Gastroesophageal sphincter (tissue), 3 donors: ENCODE measurements at regions not wholly inside any gene's neighbourhood (a gene's known extent, or its start where the extent isn't known, plus 50 kb on each side); places are given as distances from the start of the nearest gene placed in this dataset.
"Not testable (repeated sequence)": the region's sequence is repeated elsewhere in the genome, so short reads cannot be mapped to it uniquely, and the experiment has no call there.

Source experiments
- EP300 ChIP-seq: sonication (generic); formaldehyde crosslinking; IDR thresholded peaks from one replicate; pipeline ENCODE4 v1.6.1; 2017; ENCODE audit warnings: antibody characterized with exemption, mild to moderate bottlenecking
- POLR2A ChIP-seq, 2 donors: fragments of 450-650 bp; IDR thresholded peaks; one replicate each; pipeline ENCODE4 v1.6.1; 2017; ENCODE audit warnings: antibody characterized with exemption in 2 of 2, mild to moderate bottlenecking in 2 of 2, moderate library complexity in 1 of 2
- POLR2AphosphoS5 ChIP-seq: sonication (generic); formaldehyde crosslinking; IDR thresholded peaks from one replicate; pipeline ENCODE4 v1.6.1; 2017; ENCODE audit warnings: antibody characterized with exemption
- TF ChIP-seq, protein P1 (sequence below), 4 experiments: fragments of 200-600 bp in 2 of 4; fragments of 450-650 bp in 2 of 4; sonication (generic) in 1 of 4; IDR thresholded peaks; one replicate each; pipeline ENCODE4 v1.5.1; 2017 to 2019; ENCODE audit warnings: antibody characterized with exemption in 4 of 4, mild to moderate bottlenecking in 2 of 4, moderate library complexity in 2 of 4

DNA sequence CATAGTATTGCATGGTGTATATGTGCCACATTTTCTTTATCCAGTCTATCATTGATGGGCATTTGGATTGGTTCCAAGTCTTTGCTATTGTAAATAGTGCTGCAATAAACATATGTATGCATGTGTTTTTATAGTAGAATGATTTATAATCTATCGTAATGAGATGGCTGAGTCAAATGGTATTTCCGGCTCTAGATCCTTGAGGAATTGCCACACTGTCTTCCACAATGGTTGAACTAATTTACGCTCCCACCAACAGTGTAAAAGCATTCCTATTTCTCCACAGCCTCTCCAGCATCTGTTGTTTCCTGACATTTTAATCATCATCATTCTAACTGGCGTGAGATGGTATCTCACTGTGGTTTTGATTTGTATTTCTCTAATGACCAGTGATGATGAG lies 608.5 kb upstream of the SEMA6D start:
- not testable (repeated sequence) for TF ChIP-seq POLR2A (IDR thresholded peaks at IDR 0.05); POLR2AphosphoS5; EP300
- TF ChIP-seq, protein P1, sequence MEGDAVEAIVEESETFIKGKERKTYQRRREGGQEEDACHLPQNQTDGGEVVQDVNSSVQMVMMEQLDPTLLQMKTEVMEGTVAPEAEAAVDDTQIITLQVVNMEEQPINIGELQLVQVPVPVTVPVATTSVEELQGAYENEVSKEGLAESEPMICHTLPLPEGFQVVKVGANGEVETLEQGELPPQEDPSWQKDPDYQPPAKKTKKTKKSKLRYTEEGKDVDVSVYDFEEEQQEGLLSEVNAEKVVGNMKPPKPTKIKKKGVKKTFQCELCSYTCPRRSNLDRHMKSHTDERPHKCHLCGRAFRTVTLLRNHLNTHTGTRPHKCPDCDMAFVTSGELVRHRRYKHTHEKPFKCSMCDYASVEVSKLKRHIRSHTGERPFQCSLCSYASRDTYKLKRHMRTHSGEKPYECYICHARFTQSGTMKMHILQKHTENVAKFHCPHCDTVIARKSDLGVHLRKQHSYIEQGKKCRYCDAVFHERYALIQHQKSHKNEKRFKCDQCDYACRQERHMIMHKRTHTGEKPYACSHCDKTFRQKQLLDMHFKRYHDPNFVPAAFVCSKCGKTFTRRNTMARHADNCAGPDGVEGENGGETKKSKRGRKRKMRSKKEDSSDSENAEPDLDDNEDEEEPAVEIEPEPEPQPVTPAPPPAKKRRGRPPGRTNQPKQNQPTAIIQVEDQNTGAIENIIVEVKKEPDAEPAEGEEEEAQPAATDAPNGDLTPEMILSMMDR (IDR thresholded peaks at IDR 0.05): not testable (repeated sequence)
